Naive thymus-derived CD4-positive, alpha-beta T cell (primary cell): ENCODE measurements at regions not wholly inside any gene's neighbourhood (a gene's known extent, or its start where the extent isn't known, plus 50 kb on each side); places are given as distances from the start of the nearest gene placed in this dataset.

Experiments used
- ATAC-seq: fragments of 150-1000 bp; cut with Tn5 transposase; 2 replicates; pipeline ENCODE4 v1.10.0; 2021; ENCODE audit warnings: mild to moderate bottlenecking, moderate library complexity
- CTCF ChIA-PET: fragments of 350-600 bp; sonication (Branson Sonifier 250); formaldehyde crosslinking; loops from one replicate; lab custom pipeline; 2021; ENCODE audit warnings: antibody characterized with exemption; lab: Charles Lee
- POLR2A ChIA-PET: fragments of 350-600 bp; sonication (Branson Sonifier 250); formaldehyde crosslinking; loops from one replicate; lab custom pipeline; 2021; ENCODE audit warnings: antibody characterized with exemption, inconsistent platforms; lab: Charles Lee
- DNase-seq, 9 donors: peaks; one replicate each; pipeline versions ENCODE4 v3.0.0 to v3.0.0-alpha.2; 2020 to 2022; ENCODE audit warnings: mixed read lengths in 1 of 9
- H3K27ac ChIP-seq: one replicate; pipeline ENCODE4 v1.7.0; 2013; ENCODE audit warnings: mild to moderate bottlenecking, low read depth, low read length, moderate library complexity
- H3K27me3 ChIP-seq, 2 donors: one replicate each; pipeline ENCODE4 v1.7.0; 2013; ENCODE audit warnings: low read length in 2 of 2, mild to moderate bottlenecking in 2 of 2, moderate library complexity in 2 of 2; ENCODE audit not compliant: control insufficient read depth in 2 of 2, insufficient read depth in 2 of 2
- H3K36me3 ChIP-seq, 3 experiments: 1 replicate in 2 of 3; 2 replicates in 1 of 3; pipeline ENCODE4 v1.7.0; 2013; ENCODE audit warnings: low read length in 3 of 3, mild to moderate bottlenecking in 3 of 3, moderate library complexity in 1 of 3; ENCODE audit not compliant: insufficient read depth in 3 of 3, control insufficient read depth in 2 of 3
- H3K4me1 ChIP-seq, 2 donors: one replicate each; pipeline ENCODE4 v1.7.0; 2013; ENCODE audit warnings: low read length in 2 of 2, mild to moderate bottlenecking in 2 of 2, moderate library complexity in 1 of 2; ENCODE audit not compliant: control insufficient read depth in 2 of 2, insufficient read depth in 2 of 2
- H3K4me3 ChIP-seq: 2 replicates; pipeline ENCODE4 v1.7.0; 2013; ENCODE audit warnings: mild to moderate bottlenecking, low read length
- H3K9me3 ChIP-seq, 3 experiments: 1 replicate in 2 of 3; 2 replicates in 1 of 3; pipeline ENCODE4 v1.7.0; 2013; ENCODE audit warnings: low read length in 3 of 3; ENCODE audit not compliant: control insufficient read depth in 2 of 3
- H3K27ac Mint-ChIP-seq, 9 donors: one replicate each; pipeline ENCODE4 v1.8.0; 2020 to 2022; ENCODE audit warnings: mixed read lengths in 9 of 9, mild to moderate bottlenecking in 8 of 9, moderate library complexity in 5 of 9, inconsistent platforms in 2 of 9
- H3K27me3 Mint-ChIP-seq, 5 donors: one replicate each; pipeline ENCODE4 v1.8.0; 2021 to 2022; ENCODE audit warnings: mixed read lengths in 5 of 5, mild to moderate bottlenecking in 1 of 5
- H3K36me3 Mint-ChIP-seq, 5 donors: one replicate each; pipeline ENCODE4 v1.8.0; 2020 to 2022; ENCODE audit warnings: mixed read lengths in 5 of 5, mild to moderate bottlenecking in 3 of 5, inconsistent platforms in 1 of 5
- H3K4me1 Mint-ChIP-seq, 7 donors: one replicate each; pipeline ENCODE4 v1.8.0; 2020 to 2022; ENCODE audit warnings: mixed read lengths in 7 of 7, mild to moderate bottlenecking in 3 of 7, inconsistent platforms in 1 of 7
- H3K4me3 Mint-ChIP-seq, 10 donors: one replicate each; pipeline ENCODE4 v1.8.0; 2020 to 2022; ENCODE audit warnings: mild to moderate bottlenecking in 10 of 10, mixed read lengths in 10 of 10, moderate library complexity in 6 of 10, inconsistent platforms in 2 of 10
- H3K9me3 Mint-ChIP-seq, 11 donors: one replicate each; pipeline ENCODE4 v1.8.0; 2020 to 2022; ENCODE audit warnings: mixed read lengths in 11 of 11, mild to moderate bottlenecking in 4 of 11, inconsistent platforms in 1 of 11, moderate library complexity in 1 of 11
- intact Hi-C, 2 donors: fragments of 100-400 bp; cut with micrococcal nuclease; formaldehyde crosslinking; loops; one replicate each; pipeline ENCODE4 v1.15.1; 2023

- Histone ChIP-seq H3K9me3 (no peaks in the 10 kb centered on the region), H3K36me3 (no peaks in the 10 kb centered on the region), H3K27me3 (no peaks in the 10 kb centered on the region), H3K4me1 (no peaks in the 10 kb centered on the region), H3K4me3 (no peak overlapping the region), H3K27ac (no peak overlapping the region)
- DNase-seq (no peak), ATAC-seq (no peak)
- Mint-ChIP-seq H3K4me3 (no peak overlapping the region), H3K27me3 (peaks cover 0 to 24% (median 9%) of the 10 kb centered on the region in 5 donors), H3K27ac (no peak overlapping the region), H3K9me3 (no peaks in the 10 kb centered on the region), H3K4me1 (peaks cover 0 to 2% (median 0%) of the 10 kb centered on the region in 7 donors), H3K36me3 (no peaks in the 10 kb centered on the region)
- CTCF ChIA-PET, result no interaction called here
- POLR2A ChIA-PET, result no interaction called here
- intact Hi-C loops, result no loop called here
Measured at GRCh38 chr2:13197248-13197647, 480.5 kb downstream of the TRIB2 start.

GRCh38 chr2:13201924-13202323 is 485.2 kb downstream of the TRIB2 start:
- Mint-ChIP-seq H3K9me3 (peaks cover 0 to 8% (median 0%) of the 10 kb centered on the region in 11 donors), H3K4me3 (no peak overlapping the region), H3K4me1 (peaks cover 0 to 1% (median 0%) of the 10 kb centered on the region in 7 donors), H3K27me3 (peaks cover 0 to 20% (median 8%) of the 10 kb centered on the region in 5 donors), H3K27ac (no peak overlapping the region), H3K36me3 (no peaks in the 10 kb centered on the region)
- H3K4me1 ChIP-seq, result no peaks in the 10 kb centered on the region
- H3K9me3 ChIP-seq, result no peaks in the 10 kb centered on the region
- DNase-seq (no peak), ATAC-seq (no peak)
- H3K27ac ChIP-seq, result no peak overlapping the region
- no peak overlapping the region for H3K4me3 ChIP-seq
- intact Hi-C loops, result no loop called here
- no peaks in the 10 kb centered on the region for H3K27me3 ChIP-seq
- no peaks in the 10 kb centered on the region for H3K36me3 ChIP-seq
- ChIA-PET CTCF (no interaction called here), POLR2A (no interaction called here)

- DNase-seq, result no peak
- Mint-ChIP-seq H3K27ac (no peak overlapping the region), H3K36me3 (peaks cover 0 to 5% (median 0%) of the 10 kb centered on the region in 5 donors), H3K9me3 (peaks cover 0 to 22% (median 6%) of the 10 kb centered on the region in 11 donors), H3K4me1 (peaks cover 0 to 10% (median 7%) of the 10 kb centered on the region in 7 donors), H3K4me3 (no peak overlapping the region), H3K27me3 (peaks cover 0 to 19% (median 8%) of the 10 kb centered on the region in 5 donors)
- Histone ChIP-seq H3K36me3 (no peaks in the 10 kb centered on the region), H3K4me1 (no peaks in the 10 kb centered on the region), H3K27me3 (no peaks in the 10 kb centered on the region), H3K4me3 (no peak overlapping the region), H3K9me3 (no peaks in the 10 kb centered on the region), H3K27ac (no peak overlapping the region)
- ATAC-seq, result no peak
- intact Hi-C loops, result no loop called here
- POLR2A ChIA-PET, result no interaction called here
- CTCF ChIA-PET, result no interaction called here
Measured at GRCh38 chr2:13212115-13212514, 495.4 kb downstream of the TRIB2 start.

- intact Hi-C loops, result no loop called here
- Mint-ChIP-seq H3K4me3 (no peak overlapping the region), H3K36me3 (peaks cover 0 to 5% (median 0%) of the 10 kb centered on the region in 5 donors), H3K9me3 (peaks cover 0 to 19% (median 6%) of the 10 kb centered on the region in 11 donors), H3K27me3 (peaks cover 0 to 17% (median 10%) of the 10 kb centered on the region in 5 donors), H3K27ac (no peak overlapping the region), H3K4me1 (no peaks in the 10 kb centered on the region)
- Histone ChIP-seq H3K4me1 (no peaks in the 10 kb centered on the region), H3K9me3 (no peaks in the 10 kb centered on the region), H3K4me3 (no peak overlapping the region), H3K36me3 (no peaks in the 10 kb centered on the region), H3K27me3 (no peaks in the 10 kb centered on the region), H3K27ac (no peak overlapping the region)
- ChIA-PET CTCF (no interaction called here), POLR2A (no interaction called here)
- DNase-seq, result no peak
- no peak for ATAC-seq
Measured at GRCh38 chr2:13218205-13218604, 501.5 kb downstream of the TRIB2 start.

- CTCF ChIA-PET, result no interaction called here
- Mint-ChIP-seq H3K4me1 (no peaks in the 10 kb centered on the region), H3K4me3 (no peak overlapping the region), H3K27ac (no peak overlapping the region), H3K27me3 (peaks cover 0 to 29% (median 16%) of the 10 kb centered on the region in 5 donors), H3K9me3 (no peaks in the 10 kb centered on the region), H3K36me3 (no peaks in the 10 kb centered on the region)
- Histone ChIP-seq H3K4me1 (no peaks in the 10 kb centered on the region), H3K4me3 (no peak overlapping the region), H3K36me3 (no peaks in the 10 kb centered on the region), H3K9me3 (no peaks in the 10 kb centered on the region), H3K27ac (no peak overlapping the region), H3K27me3 (no peaks in the 10 kb centered on the region)
- no peak for DNase-seq
- intact Hi-C loops, result no loop called here
- ATAC-seq, result no peak
- POLR2A ChIA-PET, result no interaction called here
Measured at GRCh38 chr2:13227578-13227977, 510.8 kb downstream of the TRIB2 start.

- intact Hi-C loops, result no loop called here
- DNase-seq (no peak), ATAC-seq (no peak)
- CTCF ChIA-PET, result no interaction called here
- H3K9me3 ChIP-seq, result no peaks in the 10 kb centered on the region
- no peak overlapping the region for H3K4me3 Mint-ChIP-seq
- H3K27me3 Mint-ChIP-seq, result peaks cover 0 to 30% (median 14%) of the 10 kb centered on the region in 5 donors
- H3K27ac Mint-ChIP-seq, result no peak overlapping the region
- no peak overlapping the region for H3K4me3 ChIP-seq
- no peaks in the 10 kb centered on the region for H3K36me3 ChIP-seq
- POLR2A ChIA-PET, result no interaction called here
- H3K4me1 Mint-ChIP-seq, result no peaks in the 10 kb centered on the region
- no peaks in the 10 kb centered on the region for H3K36me3 Mint-ChIP-seq
- H3K4me1 ChIP-seq, result no peaks in the 10 kb centered on the region
- no peaks in the 10 kb centered on the region for H3K9me3 Mint-ChIP-seq
- no peaks in the 10 kb centered on the region for H3K27me3 ChIP-seq
- no peak overlapping the region for H3K27ac ChIP-seq
Measured at GRCh38 chr2:13230221-13230620, 513.5 kb downstream of the TRIB2 start.

GRCh38 chr2:13240061-13240460 is 523.3 kb downstream of the TRIB2 start:
- no peak overlapping the region for H3K4me3 Mint-ChIP-seq
- POLR2A ChIA-PET, result no interaction called here
- H3K36me3 ChIP-seq, result no peaks in the 10 kb centered on the region
- H3K27ac Mint-ChIP-seq, result no peak overlapping the region
- peaks cover 0 to 8% (median 0%) of the 10 kb centered on the region in 11 donors for H3K9me3 Mint-ChIP-seq
- H3K27me3 Mint-ChIP-seq, result peaks cover 0 to 10% (median 6%) of the 10 kb centered on the region in 5 donors
- CTCF ChIA-PET, result no interaction called here
- H3K4me3 ChIP-seq, result no peak overlapping the region
- intact Hi-C loops, result no loop called here
- DNase-seq, result no peak
- no peak for ATAC-seq
- no peaks in the 10 kb centered on the region for H3K27me3 ChIP-seq
- H3K4me1 Mint-ChIP-seq, result peaks cover 0 to 3% (median 0%) of the 10 kb centered on the region in 7 donors
- H3K4me1 ChIP-seq, result no peaks in the 10 kb centered on the region
- H3K9me3 ChIP-seq, result no peaks in the 10 kb centered on the region
- H3K27ac ChIP-seq, result no peak overlapping the region
- no peaks in the 10 kb centered on the region for H3K36me3 Mint-ChIP-seq
